ENCODE measurements at regions not wholly inside any gene's neighbourhood (a gene's known extent, or its start where the extent isn't known, plus 50 kb on each side); places are given as distances from the start of the nearest gene placed in this dataset.

DNA sequence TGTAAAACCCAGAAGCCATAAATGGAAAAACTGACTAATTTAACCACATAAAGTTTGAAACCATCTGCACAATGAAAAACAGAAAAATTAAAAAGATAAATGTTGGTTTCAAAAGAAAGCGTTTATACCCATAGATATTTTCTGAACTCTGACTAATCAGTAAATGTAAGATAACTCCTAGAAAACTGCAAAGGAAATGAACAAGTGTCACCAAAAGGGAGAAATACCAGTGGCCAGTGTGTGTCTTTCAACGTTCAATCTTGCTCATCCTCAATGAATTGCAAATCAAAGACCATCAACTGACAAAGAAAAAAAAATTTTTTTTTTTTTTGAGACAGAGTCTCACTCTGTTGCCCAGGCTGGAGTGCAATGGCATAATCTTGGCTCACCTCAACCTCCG is 180.1 kb downstream of the SYK start:
- ChIA-PET POLR2A (ENCODE audit: unreplicated experiment) (no interaction called here), CTCF (no interaction called here)
- H4K20me1 ChIP-seq (ENCODE audit: low read length) = no peaks in the 10 kb centered on the region
- intact Hi-C loops (cut with micrococcal nuclease) = loop anchor here (2.0 kb wide), 1 partner anchor 67 kb away; no protein-coding TSS in a partner anchor
- H2AFZ ChIP-seq (ENCODE audit: low read length) = no peak overlapping the region
- no peak overlapping the region for H3K4me2 ChIP-seq (ENCODE audit: low read length)
- H3F3A ChIP-seq (ENCODE audit: low read length, unreplicated experiment) = no peaks in the 10 kb centered on the region
- TF ChIP-seq, protein P1, sequence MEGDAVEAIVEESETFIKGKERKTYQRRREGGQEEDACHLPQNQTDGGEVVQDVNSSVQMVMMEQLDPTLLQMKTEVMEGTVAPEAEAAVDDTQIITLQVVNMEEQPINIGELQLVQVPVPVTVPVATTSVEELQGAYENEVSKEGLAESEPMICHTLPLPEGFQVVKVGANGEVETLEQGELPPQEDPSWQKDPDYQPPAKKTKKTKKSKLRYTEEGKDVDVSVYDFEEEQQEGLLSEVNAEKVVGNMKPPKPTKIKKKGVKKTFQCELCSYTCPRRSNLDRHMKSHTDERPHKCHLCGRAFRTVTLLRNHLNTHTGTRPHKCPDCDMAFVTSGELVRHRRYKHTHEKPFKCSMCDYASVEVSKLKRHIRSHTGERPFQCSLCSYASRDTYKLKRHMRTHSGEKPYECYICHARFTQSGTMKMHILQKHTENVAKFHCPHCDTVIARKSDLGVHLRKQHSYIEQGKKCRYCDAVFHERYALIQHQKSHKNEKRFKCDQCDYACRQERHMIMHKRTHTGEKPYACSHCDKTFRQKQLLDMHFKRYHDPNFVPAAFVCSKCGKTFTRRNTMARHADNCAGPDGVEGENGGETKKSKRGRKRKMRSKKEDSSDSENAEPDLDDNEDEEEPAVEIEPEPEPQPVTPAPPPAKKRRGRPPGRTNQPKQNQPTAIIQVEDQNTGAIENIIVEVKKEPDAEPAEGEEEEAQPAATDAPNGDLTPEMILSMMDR (conservative IDR thresholded peaks at IDR 0.05; ENCODE audit: low read depth, low read length) = no peak
- TF ChIP-seq EZH2 (IDR thresholded peaks at IDR 0.05; ENCODE audit: low read length, unreplicated experiment) = no peak
- TF ChIP-seq EZH2phosphoT487 (IDR thresholded peaks at IDR 0.05; ENCODE audit: borderline replicate concordance, low read length) = no peak
- H3K9me2 ChIP-seq (replicated peaks; ENCODE audit: low read length) = no peaks in the 10 kb centered on the region
- ATAC-seq (no peak), DNase-seq (no peak)
- no peak overlapping the region for H3K27ac ChIP-seq (ENCODE audit: low read length)
- H3K9me3 ChIP-seq (ENCODE audit: low read length) = no peaks in the 10 kb centered on the region
- H3K9ac ChIP-seq (ENCODE audit: low read length) = no peak overlapping the region
- H3K79me2 ChIP-seq (ENCODE audit: low read length) = no peaks in the 10 kb centered on the region
- H3K4me3 ChIP-seq (ENCODE audit: low read length) = no peak overlapping the region
- H3K27me3 ChIP-seq (ENCODE audit: low read length) = no peaks in the 10 kb centered on the region
- H3K36me3 ChIP-seq (ENCODE audit: low read depth, low read length) = no peaks in the 10 kb centered on the region
- H3K4me1 ChIP-seq (ENCODE audit: insufficient read depth, low read length) = peaks cover 14% of the 10 kb centered on the region; the same call in 1 of the 2 replicates
- BruUV-seq (replicated peaks) = no TSS peak

DNA sequence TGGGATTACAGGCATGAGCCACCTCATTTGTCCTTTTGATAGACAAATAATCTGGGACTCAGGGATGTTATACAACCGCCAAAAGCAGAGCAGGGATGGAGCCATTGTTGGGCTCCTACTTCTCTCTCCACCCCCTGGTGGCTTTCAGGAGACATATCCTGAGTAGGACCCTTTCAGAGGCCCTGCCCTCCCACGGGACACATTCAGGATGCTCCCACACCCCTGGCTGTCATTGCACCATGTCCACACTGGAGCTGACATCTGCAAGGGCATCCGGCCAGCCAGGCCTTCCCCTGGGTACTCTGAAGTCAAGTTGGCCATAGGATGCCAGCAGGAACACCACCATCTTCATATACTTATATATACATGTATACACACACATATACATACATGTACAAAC is 181.8 kb downstream of the SYK start:
- Histone ChIP-seq H3K27me3 (ENCODE audit: low read length) (no peaks in the 10 kb centered on the region), H4K20me1 (ENCODE audit: low read length) (no peaks in the 10 kb centered on the region), H3F3A (ENCODE audit: low read length, unreplicated experiment) (no peaks in the 10 kb centered on the region), H3K36me3 (ENCODE audit: low read depth, low read length) (no peaks in the 10 kb centered on the region), H3K9me2 (replicated peaks; ENCODE audit: low read length) (no peaks in the 10 kb centered on the region), H3K27ac (ENCODE audit: low read length) (no peak overlapping the region), H3K79me2 (ENCODE audit: low read length) (no peaks in the 10 kb centered on the region), H3K9ac (ENCODE audit: low read length) (no peak overlapping the region), H3K4me2 (ENCODE audit: low read length) (no peak overlapping the region), H3K4me3 (ENCODE audit: low read length) (no peak overlapping the region), H3K9me3 (ENCODE audit: low read length) (no peaks in the 10 kb centered on the region), H3K4me1 (ENCODE audit: insufficient read depth, low read length) (peaks cover 18% of the 10 kb centered on the region; the same call in 1 of the 2 replicates), H2AFZ (ENCODE audit: low read length) (no peak overlapping the region)
- ChIA-PET CTCF (no interaction called here), POLR2A (ENCODE audit: unreplicated experiment) (interaction anchor here (0.5 kb wide), 1 partner anchor 441 kb away, joined by 3 read pairs; no protein-coding TSS in a partner anchor)
- BruUV-seq (replicated peaks) = no TSS peak
- TF ChIP-seq, protein P1 (conservative IDR thresholded peaks at IDR 0.05; ENCODE audit: low read depth, low read length) = 0 out of 2 replicates have a peak, but pooled peaks have one; percentile 16
- no peak for TF ChIP-seq EZH2phosphoT487 (IDR thresholded peaks at IDR 0.05; ENCODE audit: borderline replicate concordance, low read length)
- no peak for ATAC-seq
- intact Hi-C loops (cut with micrococcal nuclease) = loop anchor here (2.0 kb wide), 1 partner anchor 69 kb away; no protein-coding TSS in a partner anchor
- DNase-seq = no peak

DNA sequence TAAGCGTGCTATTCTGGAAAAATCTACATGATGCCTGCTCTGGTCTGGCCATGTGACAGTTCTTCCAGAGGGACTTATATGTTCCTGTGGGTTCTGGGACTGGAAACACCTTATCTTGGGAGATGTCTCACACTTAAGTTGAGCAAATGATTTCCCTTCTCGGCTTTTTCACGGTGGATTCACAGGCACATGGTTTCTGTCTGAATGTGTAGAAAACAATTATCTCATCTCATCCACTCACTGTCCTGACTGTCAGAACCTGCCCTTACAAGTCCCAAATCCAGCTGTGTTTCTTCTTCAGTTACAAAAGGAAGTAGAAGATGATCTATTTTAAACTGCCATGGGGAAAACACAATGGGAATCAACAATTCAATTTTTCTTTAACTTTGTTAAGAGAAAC is 184.0 kb downstream of the SYK start:
- BruUV-seq (replicated peaks) = no TSS peak
- Histone ChIP-seq H3K9ac (ENCODE audit: low read length) (no peak overlapping the region), H3K4me2 (ENCODE audit: low read length) (no peak overlapping the region), H3K27me3 (ENCODE audit: low read length) (no peaks in the 10 kb centered on the region), H2AFZ (ENCODE audit: low read length) (no peak overlapping the region), H3F3A (ENCODE audit: low read length, unreplicated experiment) (no peaks in the 10 kb centered on the region), H3K79me2 (ENCODE audit: low read length) (no peaks in the 10 kb centered on the region), H3K36me3 (ENCODE audit: low read depth, low read length) (no peaks in the 10 kb centered on the region), H3K9me2 (replicated peaks; ENCODE audit: low read length) (no peaks in the 10 kb centered on the region), H4K20me1 (ENCODE audit: low read length) (no peaks in the 10 kb centered on the region), H3K27ac (ENCODE audit: low read length) (peak overlapping the region; percentile 26; the same call in 1 of the 2 replicates), H3K4me1 (ENCODE audit: insufficient read depth, low read length) (peaks cover 4% of the 10 kb centered on the region; the same call in 1 of the 2 replicates), H3K4me3 (ENCODE audit: low read length) (no peak overlapping the region), H3K9me3 (ENCODE audit: low read length) (no peaks in the 10 kb centered on the region)
- intact Hi-C loops (cut with micrococcal nuclease) = loop anchor here (2.0 kb wide), 1 partner anchor 441 kb away; no protein-coding TSS in a partner anchor
- ATAC-seq = no peak
- ChIA-PET POLR2A (ENCODE audit: unreplicated experiment) (interaction anchor here (0.7 kb wide), 1 partner anchor 440 kb away, joined by 5 read pairs; no protein-coding TSS in a partner anchor), CTCF (interaction anchor here (0.6 to 1.1 kb wide), 4 partner anchors 71 to 440 kb away, joined by 3 to 9 read pairs (median 5); no protein-coding TSS in a partner anchor)
- no peak for TF ChIP-seq EZH2 (IDR thresholded peaks at IDR 0.05; ENCODE audit: low read length, unreplicated experiment)
- TF ChIP-seq, protein P1 (conservative IDR thresholded peaks at IDR 0.05; ENCODE audit: low read depth, low read length) = no peak
- no peak for TF ChIP-seq EZH2phosphoT487 (IDR thresholded peaks at IDR 0.05; ENCODE audit: borderline replicate concordance, low read length)
- DNase-seq = no peak

All from PC-3 (cell line).